B cell (primary cell): ENCODE measurements at regions not wholly inside any gene's neighbourhood (a gene's known extent, or its start where the extent isn't known, plus 50 kb on each side); places are given as distances from the start of the nearest gene placed in this dataset.

Source experiments
- ATAC-seq: fragments of 200-7000 bp; cut with Tn5 transposase; one replicate; pipeline ENCODE4 v1.10.0; 2021; ENCODE audit warnings: low read depth, mild to moderate bottlenecking, moderate number of reproducible peaks, moderate library complexity
- CTCF ChIA-PET: fragments of 350-600 bp; sonication (Branson Sonifier 250); formaldehyde crosslinking; loops from one replicate; lab custom pipeline; 2021; ENCODE audit warnings: antibody characterized with exemption, inconsistent platforms; lab: Charles Lee
- POLR2A ChIA-PET: fragments of 350-600 bp; sonication (Branson Sonifier 250); formaldehyde crosslinking; loops from one replicate; lab custom pipeline; 2021; ENCODE audit warnings: antibody characterized with exemption; lab: Charles Lee
- DNase-seq: peaks from one replicate; pipeline ENCODE4 v3.0.0; 2013
- H2AFZ ChIP-seq: 2 replicates; pipeline ENCODE4 v1.6.1; 2012; ENCODE audit warnings: mild to moderate bottlenecking, low read depth, low read length; ENCODE audit not compliant: insufficient read depth, poor library complexity, severe bottlenecking
- H3K27ac ChIP-seq, 2 donors: 1 replicate in 1 of 2; 2 replicates in 1 of 2; pipeline ENCODE4 v1.5.1; 2012 to 2013; ENCODE audit warnings: low read length in 2 of 2, mild to moderate bottlenecking in 2 of 2, moderate library complexity in 1 of 2
- H3K27me3 ChIP-seq, 4 experiments: fragments of 200-600 bp in 1 of 4; sonication (generic) in 1 of 4; replicated peaks in 1 of 4; 1 replicate in 2 of 4; 2 replicates in 2 of 4; pipeline versions ENCODE4 v1.6.1 to v1.7.0; 2013 to 2016; ENCODE audit warnings: low read length in 3 of 4, mild to moderate bottlenecking in 2 of 4, mixed read lengths in 1 of 4, moderate library complexity in 1 of 4; ENCODE audit not compliant: insufficient read depth in 4 of 4, control insufficient read depth in 3 of 4; ENCODE audit errors: control extremely low read depth in 1 of 4
- H3K36me3 ChIP-seq, 2 experiments: replicated peaks in 1 of 2; 1 replicate in 1 of 2; 2 replicates in 1 of 2; pipeline versions ENCODE4 v1.6.1 to v1.7.1; 2013; ENCODE audit warnings: low read length in 1 of 2; ENCODE audit not compliant: insufficient read depth in 2 of 2, control insufficient read depth in 1 of 2; ENCODE audit errors: control extremely low read depth in 1 of 2, extremely low read depth in 1 of 2
- H3K4me1 ChIP-seq, 2 donors: fragments of 200-600 bp in 1 of 2; sonication (generic) in 1 of 2; 1 replicate in 1 of 2; 2 replicates in 1 of 2; pipeline versions ENCODE4 v1.5.1 to v1.6.1; 2013 to 2017; ENCODE audit warnings: low read length in 2 of 2; ENCODE audit not compliant: control insufficient read depth in 2 of 2, insufficient read depth in 2 of 2
- H3K4me2 ChIP-seq: replicated peaks from 2 replicates; pipeline ENCODE3; 2012; ENCODE audit warnings: mild to moderate bottlenecking, low read depth, low read length; ENCODE audit not compliant: poor library complexity, severe bottlenecking
- H3K4me3 ChIP-seq, 5 experiments: fragments of 200-600 bp in 1 of 5; sonication (generic) in 1 of 5; 1 replicate in 3 of 5; 2 replicates in 2 of 5; pipeline versions ENCODE4 v1.5.1 to v1.7.0; 2011 to 2016; ENCODE audit warnings: low read length in 4 of 5, mild to moderate bottlenecking in 4 of 5, low read depth in 2 of 5, control low read depth in 1 of 5, moderate library complexity in 1 of 5; ENCODE audit not compliant: insufficient read depth in 1 of 5; ENCODE audit errors: control extremely low read depth in 1 of 5, extremely low read depth in 1 of 5
- H3K79me2 ChIP-seq: fragments of 200-600 bp; sonication (generic); one replicate; pipeline ENCODE4 v1.6.0; 2016; ENCODE audit warnings: low read length; ENCODE audit not compliant: control insufficient read depth, insufficient read depth
- H3K9ac ChIP-seq: fragments of 200-600 bp; sonication (generic); 2 replicates; pipeline ENCODE4 v1.6.1; 2017; ENCODE audit warnings: mild to moderate bottlenecking, low read length, moderate library complexity
- H3K9me3 ChIP-seq, 3 donors: one replicate each; pipeline versions ENCODE4 v1.6.1 to v1.7.1; 2013; ENCODE audit warnings: low read length in 2 of 3; ENCODE audit not compliant: control insufficient read depth in 2 of 3, insufficient read depth in 1 of 3; ENCODE audit errors: control extremely low read depth in 1 of 3
- H4K20me1 ChIP-seq: 2 replicates; pipeline ENCODE4 v1.6.0; 2012; ENCODE audit warnings: mild to moderate bottlenecking, low read length; ENCODE audit not compliant: insufficient read depth, control insufficient read depth, poor library complexity, severe bottlenecking
- H3K27ac Mint-ChIP-seq: one replicate; pipeline ENCODE4 v1.8.0; 2021; ENCODE audit warnings: mixed read lengths
- H3K27me3 Mint-ChIP-seq: one replicate; pipeline ENCODE4 v1.8.0; 2021; ENCODE audit warnings: mixed read lengths
- H3K4me1 Mint-ChIP-seq: one replicate; pipeline ENCODE4 v1.8.0; 2021; ENCODE audit warnings: mixed read lengths
- H3K4me3 Mint-ChIP-seq: one replicate; pipeline ENCODE4 v1.8.0; 2021; ENCODE audit warnings: mixed read lengths
- H3K9me3 Mint-ChIP-seq: one replicate; pipeline ENCODE4 v1.8.0; 2022; ENCODE audit warnings: mixed read lengths; ENCODE audit not compliant: insufficient read depth
- EZH2 ChIP-seq: IDR thresholded peaks from 2 replicates; pipeline ENCODE4 v1.6.1; 2012; ENCODE audit warnings: borderline replicate concordance, low read depth, mild to moderate bottlenecking, moderate library complexity, low read length; ENCODE audit not compliant: insufficient read depth, poor library complexity, severe bottlenecking
- WGBS: methylation state at CpG from one replicate; pipeline ENCODE4 v1.1.5; 2013; ENCODE audit warnings: missing lambda C conversion rate; ENCODE audit not compliant: insufficient coverage; 5-methylcytosine and 5-hydroxymethylcytosine counted together
- intact Hi-C: fragments of 100-400 bp; cut with micrococcal nuclease; formaldehyde crosslinking; loops from one replicate; pipeline ENCODE4 v1.10.0; 2022
- TF ChIP-seq, protein P1 (sequence below): fragments of 200-600 bp; IDR thresholded peaks from one replicate; pipeline ENCODE4 v1.8.0; 2022; ENCODE audit warnings: antibody characterized with exemption, mild to moderate bottlenecking

- CTCF ChIA-PET, result no interaction called here
- no peak for ATAC-seq
Measured at GRCh38 chr9:81417299-81417675, 272.1 kb downstream of the TLE1 start.

GRCh38 chr9:81416476-81417298 is 272.7 kb downstream of the TLE1 start:
- H3K4me1 Mint-ChIP-seq, result no peaks in the 10 kb centered on the region
- H3K27ac Mint-ChIP-seq, result no peak overlapping the region
- no peaks in the 10 kb centered on the region for H3K4me1 ChIP-seq
- no peak overlapping the region for H2AFZ ChIP-seq
- intact Hi-C loops, result no loop called here
- no peak overlapping the region for H3K4me3 Mint-ChIP-seq
- no peaks in the 10 kb centered on the region for H3K27me3 Mint-ChIP-seq
- H3K36me3 ChIP-seq, result no peaks in the 10 kb centered on the region
- 93% methylated on average over 5 of the region's 7 CpGs for WGBS
- no peak overlapping the region for H3K4me3 ChIP-seq
- no peaks in the 10 kb centered on the region for H3K79me2 ChIP-seq
- H3K27ac ChIP-seq, result no peak overlapping the region
- CTCF ChIA-PET, result no interaction called here
- no peaks in the 10 kb centered on the region for H4K20me1 ChIP-seq
- ATAC-seq (no peak), DNase-seq (no peak)
- POLR2A ChIA-PET, result no interaction called here
- no peaks in the 10 kb centered on the region for H3K9me3 Mint-ChIP-seq
- no peaks in the 10 kb centered on the region for H3K9me3 ChIP-seq
- TF ChIP-seq, protein P1, sequence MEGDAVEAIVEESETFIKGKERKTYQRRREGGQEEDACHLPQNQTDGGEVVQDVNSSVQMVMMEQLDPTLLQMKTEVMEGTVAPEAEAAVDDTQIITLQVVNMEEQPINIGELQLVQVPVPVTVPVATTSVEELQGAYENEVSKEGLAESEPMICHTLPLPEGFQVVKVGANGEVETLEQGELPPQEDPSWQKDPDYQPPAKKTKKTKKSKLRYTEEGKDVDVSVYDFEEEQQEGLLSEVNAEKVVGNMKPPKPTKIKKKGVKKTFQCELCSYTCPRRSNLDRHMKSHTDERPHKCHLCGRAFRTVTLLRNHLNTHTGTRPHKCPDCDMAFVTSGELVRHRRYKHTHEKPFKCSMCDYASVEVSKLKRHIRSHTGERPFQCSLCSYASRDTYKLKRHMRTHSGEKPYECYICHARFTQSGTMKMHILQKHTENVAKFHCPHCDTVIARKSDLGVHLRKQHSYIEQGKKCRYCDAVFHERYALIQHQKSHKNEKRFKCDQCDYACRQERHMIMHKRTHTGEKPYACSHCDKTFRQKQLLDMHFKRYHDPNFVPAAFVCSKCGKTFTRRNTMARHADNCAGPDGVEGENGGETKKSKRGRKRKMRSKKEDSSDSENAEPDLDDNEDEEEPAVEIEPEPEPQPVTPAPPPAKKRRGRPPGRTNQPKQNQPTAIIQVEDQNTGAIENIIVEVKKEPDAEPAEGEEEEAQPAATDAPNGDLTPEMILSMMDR, result no peak
- TF ChIP-seq EZH2, result no peak
- no peak overlapping the region for H3K9ac ChIP-seq
- no peaks in the 10 kb centered on the region for H3K27me3 ChIP-seq
- no peak overlapping the region for H3K4me2 ChIP-seq

More at GRCh38 chr9:81417299-81417675, 272.1 kb downstream of the TLE1 start:
- Histone ChIP-seq H3K27ac (no peak overlapping the region), H3K79me2 (no peaks in the 10 kb centered on the region), H4K20me1 (no peaks in the 10 kb centered on the region), H3K36me3 (no peaks in the 10 kb centered on the region), H3K4me1 (no peaks in the 10 kb centered on the region), H3K4me2 (no peak overlapping the region), H3K27me3 (no peaks in the 10 kb centered on the region), H3K4me3 (no peak overlapping the region), H2AFZ (no peak overlapping the region), H3K9me3 (no peaks in the 10 kb centered on the region), H3K9ac (no peak overlapping the region)
- intact Hi-C loops, result no loop called here
- 94% methylated on average over 2 of the region's 2 CpGs for WGBS
- TF ChIP-seq, protein P1, result no peak
- no peak for TF ChIP-seq EZH2
- Mint-ChIP-seq H3K27me3 (no peaks in the 10 kb centered on the region), H3K9me3 (no peaks in the 10 kb centered on the region), H3K4me1 (no peaks in the 10 kb centered on the region), H3K27ac (no peak overlapping the region), H3K4me3 (no peak overlapping the region)
- no peak for DNase-seq
- POLR2A ChIA-PET, result no interaction called here
